ENCODE measurements at regions not wholly inside any gene's neighbourhood (a gene's known extent, or its start where the extent isn't known, plus 50 kb on each side); places are given as distances from the start of the nearest gene placed in this dataset.

DNA sequence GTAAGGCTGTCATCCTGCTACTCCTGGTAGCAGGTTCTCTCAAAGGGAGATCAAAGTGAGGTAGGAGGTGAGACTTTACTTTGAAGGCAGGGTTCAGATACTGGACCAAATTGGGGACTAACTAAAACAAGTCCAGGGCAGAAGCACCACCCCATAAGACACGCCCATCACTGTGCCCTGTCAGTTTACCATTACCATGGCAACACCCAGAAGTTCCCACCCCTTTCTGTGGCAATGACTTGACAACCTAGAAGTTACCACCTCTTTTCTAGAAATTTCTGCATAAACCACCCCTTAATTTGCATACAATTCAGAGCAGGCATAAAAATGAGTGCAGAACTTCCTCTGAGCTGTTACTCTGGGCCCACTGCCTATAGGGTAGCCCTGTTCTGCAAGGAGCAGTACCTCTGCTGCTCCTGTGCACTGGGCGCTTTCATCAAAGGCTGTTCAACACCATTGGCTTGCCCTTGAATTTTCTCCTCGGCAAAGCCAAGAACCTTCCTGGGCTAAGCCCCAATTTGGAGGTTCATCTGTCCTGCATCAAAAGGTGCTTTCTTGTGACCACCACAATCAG is 64.8 kb upstream of the MAX start:
- peaks cover 4 to 11% (median 11%) of the 10 kb centered on the region in 3 donors for H3K4me1 Mint-ChIP-seq
- peaks cover 12 to 20% of the 10 kb centered on the region in 2 donors for H3K27me3 Mint-ChIP-seq
- H3K36me3 Mint-ChIP-seq, result no peaks in the 10 kb centered on the region
- H3K27ac Mint-ChIP-seq, result peak overlapping the region in 2 of 8 donors; percentile 56 to 66
- DNase-seq, result no peak
- H3K27me3 ChIP-seq (ENCODE audit: insufficient read depth, low read length, poor library complexity, severe bottlenecking), result peaks cover 4% of the 10 kb centered on the region
- H3K4me1 ChIP-seq (ENCODE audit: insufficient read depth, low read length), result peaks cover 7% of the 10 kb centered on the region
- no peaks in the 10 kb centered on the region for H3K9me3 Mint-ChIP-seq
- H3K36me3 ChIP-seq (ENCODE audit: insufficient read depth, low read length), result no peaks in the 10 kb centered on the region
- no peaks in the 10 kb centered on the region for H3K9me3 ChIP-seq (ENCODE audit: low read length)
- ChIA-PET POLR2A (no interaction called here), CTCF (no interaction called here)
- no peak overlapping the region for H3K4me3 Mint-ChIP-seq
- no peak overlapping the region for H3K27ac ChIP-seq (ENCODE audit: low read depth, low read length)
- no peak overlapping the region for H3K4me3 ChIP-seq (ENCODE audit: low read length)

DNA sequence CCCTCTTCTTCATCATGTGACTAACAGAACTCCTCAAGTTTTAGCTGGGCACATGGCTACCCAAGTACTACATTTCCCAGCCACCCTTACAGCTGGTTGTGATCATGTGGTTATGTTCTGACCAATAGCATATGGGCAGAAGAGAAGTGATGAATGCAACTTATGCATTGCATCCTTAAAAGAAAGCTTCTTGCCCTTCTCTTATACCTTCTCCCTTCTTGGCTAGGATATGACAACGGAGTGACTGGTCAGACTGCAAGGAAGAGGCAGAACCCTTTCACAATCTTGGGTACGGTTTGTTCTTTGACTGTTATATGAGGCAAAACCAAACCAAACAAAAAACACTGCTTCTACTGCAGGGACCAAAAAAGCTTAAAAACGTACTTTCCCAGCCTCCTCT is 66.5 kb upstream of the MAX start:
- CTCF ChIA-PET, result interaction anchor here (1.5 to 2.1 kb wide), 3 partner anchors 10 to 902 kb away, joined by 3 to 7 read pairs (median 5); partner anchors contain the start of gene FUT8
- Mint-ChIP-seq H3K4me3 (no peak overlapping the region), H3K27ac (no peak overlapping the region)

DNA sequence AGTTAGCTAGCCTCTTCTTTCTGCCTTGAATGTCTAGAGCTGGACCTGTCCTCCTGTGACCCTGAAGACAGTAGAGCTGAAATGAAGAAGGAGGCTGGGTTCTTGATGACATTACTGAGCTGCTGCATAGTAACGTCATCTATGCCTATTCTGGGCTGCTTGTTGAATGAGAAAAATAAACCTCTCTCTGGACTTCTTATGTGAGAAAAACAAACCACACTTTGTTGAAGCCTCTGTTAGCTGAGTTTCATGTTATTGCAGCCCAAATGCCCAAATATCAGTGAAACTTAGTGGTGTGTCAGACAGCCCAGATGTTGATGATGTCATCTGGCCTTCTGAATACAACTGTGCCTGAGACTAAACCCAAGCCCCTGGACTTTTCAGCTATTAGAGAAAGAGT is 67.0 kb upstream of the MAX start:
- Mint-ChIP-seq H3K4me3 (no peak overlapping the region), H3K4me1 (peaks cover 4 to 11% (median 11%) of the 10 kb centered on the region in 3 donors), H3K36me3 (no peaks in the 10 kb centered on the region), H3K9me3 (no peaks in the 10 kb centered on the region), H3K27me3 (peaks cover 12 to 24% of the 10 kb centered on the region in 2 donors), H3K27ac (no peak overlapping the region)
- Histone ChIP-seq H3K4me3 (ENCODE audit: low read length) (no peak overlapping the region), H3K36me3 (ENCODE audit: insufficient read depth, low read length) (no peaks in the 10 kb centered on the region), H3K27me3 (ENCODE audit: insufficient read depth, low read length, poor library complexity, severe bottlenecking) (peaks cover 4% of the 10 kb centered on the region), H3K9me3 (ENCODE audit: low read length) (no peaks in the 10 kb centered on the region), H3K4me1 (ENCODE audit: insufficient read depth, low read length) (peaks cover 7% of the 10 kb centered on the region), H3K27ac (ENCODE audit: low read depth, low read length) (no peak overlapping the region)
- DNase-seq, result no peak
- POLR2A ChIA-PET, result no interaction called here
- CTCF ChIA-PET, result interaction anchor here (0.7 to 2.1 kb wide), 3 partner anchors 239 to 901 kb away, joined by 3 to 7 read pairs (median 5); partner anchors contain the start of gene FUT8

More for the DNA sequence above, 66.5 kb upstream of the MAX start:
- H3K4me1 Mint-ChIP-seq, result peaks cover 4 to 11% (median 11%) of the 10 kb centered on the region in 3 donors
- Histone ChIP-seq H3K9me3 (ENCODE audit: low read length) (no peaks in the 10 kb centered on the region), H3K27ac (ENCODE audit: low read depth, low read length) (no peak overlapping the region), H3K4me1 (ENCODE audit: insufficient read depth, low read length) (peaks cover 7% of the 10 kb centered on the region), H3K36me3 (ENCODE audit: insufficient read depth, low read length) (no peaks in the 10 kb centered on the region), H3K4me3 (ENCODE audit: low read length) (no peak overlapping the region), H3K27me3 (ENCODE audit: insufficient read depth, low read length, poor library complexity, severe bottlenecking) (peaks cover 4% of the 10 kb centered on the region)
- H3K36me3 Mint-ChIP-seq, result no peaks in the 10 kb centered on the region
- POLR2A ChIA-PET, result interaction anchor here (0.6 kb wide), 1 partner anchor 37 kb away, joined by 4 read pairs; no protein-coding TSS in a partner anchor
- H3K9me3 Mint-ChIP-seq, result no peaks in the 10 kb centered on the region
- peaks cover 12 to 24% of the 10 kb centered on the region in 2 donors for H3K27me3 Mint-ChIP-seq
- no peak for DNase-seq

DNA sequence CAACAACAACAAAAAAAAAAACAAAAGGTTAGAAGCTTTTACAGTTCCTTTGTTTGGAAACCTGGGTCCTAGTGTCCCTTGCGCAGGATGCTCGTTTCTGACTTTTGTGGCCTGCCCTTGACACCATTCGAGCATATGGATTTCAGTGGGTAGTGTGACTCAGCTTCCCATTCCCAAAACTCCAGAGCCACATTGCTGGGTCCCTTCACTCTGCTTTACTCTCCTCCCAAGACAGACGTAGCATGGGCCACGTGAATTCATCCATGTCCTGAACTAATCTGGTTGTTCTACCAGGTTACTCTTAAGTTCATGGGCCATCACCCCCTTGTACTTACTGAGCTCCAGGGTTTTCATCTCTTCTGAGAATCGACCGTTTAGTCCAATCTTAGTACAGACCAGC is 68.0 kb upstream of the MAX start:
- Mint-ChIP-seq H3K36me3 (no peaks in the 10 kb centered on the region), H3K4me3 (peak overlapping the region in 6 of 7 donors; percentile 3 to 77 (median 64)), H3K4me1 (peaks cover 4 to 11% (median 11%) of the 10 kb centered on the region in 3 donors), H3K27ac (no peak overlapping the region), H3K27me3 (peaks cover 12 to 24% of the 10 kb centered on the region in 2 donors), H3K9me3 (no peaks in the 10 kb centered on the region)
- Histone ChIP-seq H3K4me1 (ENCODE audit: insufficient read depth, low read length) (peaks cover 7% of the 10 kb centered on the region), H3K36me3 (ENCODE audit: insufficient read depth, low read length) (no peaks in the 10 kb centered on the region), H3K4me3 (ENCODE audit: low read length) (peak overlapping the region; percentile 20), H3K9me3 (ENCODE audit: low read length) (no peaks in the 10 kb centered on the region), H3K27ac (ENCODE audit: low read depth, low read length) (no peak overlapping the region), H3K27me3 (ENCODE audit: insufficient read depth, low read length, poor library complexity, severe bottlenecking) (peaks cover 4% of the 10 kb centered on the region)
- no peak for DNase-seq
- CTCF ChIA-PET, result interaction anchor here (1.7 kb wide), 1 partner anchor 11 kb away, joined by 5 read pairs; no protein-coding TSS in a partner anchor
- POLR2A ChIA-PET, result no interaction called here

DNA sequence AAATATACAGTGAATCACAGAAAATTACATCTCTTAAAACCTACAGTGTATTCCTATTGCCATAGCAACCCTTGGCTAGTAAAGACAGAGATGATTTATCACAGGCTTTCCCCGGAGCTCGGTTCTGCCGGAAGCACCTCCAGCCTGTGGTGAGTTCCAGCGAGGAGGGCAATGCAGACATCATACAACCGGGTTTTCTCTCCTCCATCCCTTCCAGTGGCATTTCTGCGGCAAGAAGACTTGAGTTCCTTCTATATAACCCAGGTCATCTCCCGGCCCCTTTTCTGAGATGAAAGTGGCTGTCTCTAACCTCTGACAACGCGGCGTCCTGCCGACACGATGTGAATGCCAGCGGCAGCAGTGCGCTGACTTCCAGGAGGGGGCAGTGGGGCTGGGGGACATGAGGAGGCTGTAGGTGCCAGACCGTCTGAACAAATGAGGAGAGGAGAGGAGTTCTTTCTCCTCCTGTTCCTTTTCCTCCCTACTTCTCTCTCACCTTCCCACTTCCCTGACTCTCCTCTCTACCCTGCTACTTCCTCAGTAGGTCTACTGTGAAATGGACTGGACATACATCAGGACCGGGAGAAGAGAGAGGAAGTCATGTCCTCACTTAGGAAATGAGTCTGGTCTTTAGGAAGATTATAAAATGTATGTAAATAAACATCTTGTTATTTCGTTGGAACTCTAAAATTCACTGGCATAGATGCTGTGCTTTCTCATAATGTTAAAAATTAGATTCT is 68.6 kb upstream of the MAX start:
- Mint-ChIP-seq H3K4me3 (peak overlapping the region in 6 of 7 donors; percentile 55 to 82 (median 68)), H3K4me1 (peaks cover 4 to 11% (median 11%) of the 10 kb centered on the region in 3 donors), H3K9me3 (no peaks in the 10 kb centered on the region), H3K27ac (no peak overlapping the region), H3K27me3 (peaks cover 12 to 24% of the 10 kb centered on the region in 2 donors), H3K36me3 (no peaks in the 10 kb centered on the region)
- peaks cover 4% of the 10 kb centered on the region for H3K27me3 ChIP-seq (ENCODE audit: insufficient read depth, low read length, poor library complexity, severe bottlenecking)
- peak overlapping the region; percentile 20 for H3K4me3 ChIP-seq (ENCODE audit: low read length)
- H3K9me3 ChIP-seq (ENCODE audit: low read length), result no peaks in the 10 kb centered on the region
- peak in 4 of 5 donors; percentile 6 to 50 (median 15) for DNase-seq
- H3K27ac ChIP-seq (ENCODE audit: low read depth, low read length), result no peak overlapping the region
- CTCF ChIA-PET, result interaction anchor here (1.7 kb wide), 1 partner anchor 11 kb away, joined by 5 read pairs; no protein-coding TSS in a partner anchor
- peaks cover 7% of the 10 kb centered on the region for H3K4me1 ChIP-seq (ENCODE audit: insufficient read depth, low read length)
- no peaks in the 10 kb centered on the region for H3K36me3 ChIP-seq (ENCODE audit: insufficient read depth, low read length)
- POLR2A ChIA-PET, result no interaction called here

DNA sequence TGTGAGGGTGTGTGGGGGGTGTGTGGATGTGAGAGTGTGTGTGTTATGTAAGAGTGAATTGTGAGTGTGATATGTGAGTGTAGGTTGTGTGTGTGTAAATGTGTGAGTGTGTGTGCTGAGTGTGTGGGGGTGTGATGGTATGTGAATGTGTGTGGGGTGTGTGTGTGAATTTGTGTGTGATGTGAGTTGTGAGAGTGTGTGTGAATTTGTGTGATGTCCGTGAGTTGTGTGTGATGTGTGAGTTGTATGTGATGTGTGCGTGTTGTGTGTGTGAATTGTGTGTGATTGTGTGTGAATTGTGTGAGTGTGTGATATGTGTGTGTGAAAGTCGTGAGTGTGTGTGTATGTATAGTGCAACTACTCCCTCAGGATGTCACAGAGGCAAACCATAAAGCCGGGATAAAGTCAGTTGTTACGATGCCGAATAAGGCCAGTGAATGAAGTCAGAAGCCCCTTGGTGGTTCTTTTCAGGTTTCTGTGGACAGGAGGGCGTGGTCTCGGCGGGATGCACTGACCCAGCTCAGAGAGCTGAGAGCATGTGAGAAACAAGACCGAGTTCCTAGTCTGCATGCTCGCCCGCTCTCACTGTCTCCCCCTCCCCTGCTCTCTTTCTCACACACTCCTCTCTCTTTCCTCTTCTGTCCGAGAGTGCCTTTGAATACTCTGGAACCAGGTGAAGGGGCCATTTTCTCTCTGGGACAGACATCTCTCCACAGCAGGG is 71.8 kb upstream of the MAX start:
- Mint-ChIP-seq H3K27ac (peak overlapping the region in 1 of 8 donors; percentile 78), H3K9me3 (no peaks in the 10 kb centered on the region), H3K36me3 (no peaks in the 10 kb centered on the region), H3K27me3 (peaks cover 12 to 23% of the 10 kb centered on the region in 2 donors), H3K4me1 (peaks cover 4 to 11% (median 11%) of the 10 kb centered on the region in 3 donors), H3K4me3 (no peak overlapping the region)
- Histone ChIP-seq H3K4me1 (ENCODE audit: insufficient read depth, low read length) (peaks cover 7% of the 10 kb centered on the region), H3K27me3 (ENCODE audit: insufficient read depth, low read length, poor library complexity, severe bottlenecking) (peaks cover 4% of the 10 kb centered on the region), H3K27ac (ENCODE audit: low read depth, low read length) (no peak overlapping the region), H3K36me3 (ENCODE audit: insufficient read depth, low read length) (no peaks in the 10 kb centered on the region), H3K4me3 (ENCODE audit: low read length) (no peak overlapping the region), H3K9me3 (ENCODE audit: low read length) (no peaks in the 10 kb centered on the region)
- no peak for DNase-seq
- CTCF ChIA-PET, result interaction anchor here (1.3 kb wide), 1 partner anchor 10 kb away, joined by 5 read pairs; no protein-coding TSS in a partner anchor
- POLR2A ChIA-PET, result no interaction called here

DNA sequence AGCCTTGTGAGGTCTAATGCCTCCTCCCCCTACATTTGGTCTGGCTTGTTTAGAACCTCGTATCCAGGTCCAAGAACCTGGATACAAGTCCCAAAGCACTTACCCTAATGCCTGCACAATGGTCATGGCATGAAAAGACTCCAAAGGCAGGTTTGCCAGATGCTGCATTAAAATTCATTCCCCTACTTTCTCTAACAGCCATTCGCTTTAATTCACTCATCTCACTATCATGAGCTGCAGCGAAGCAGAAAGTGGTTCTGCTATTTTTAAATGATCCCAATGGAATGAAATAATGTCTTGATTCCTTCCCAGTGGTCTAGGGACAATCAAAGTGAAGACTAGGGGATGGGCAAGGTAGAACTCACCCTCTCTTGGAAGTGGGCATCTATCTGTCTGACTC is 72.5 kb upstream of the MAX start:
- peaks cover 7% of the 10 kb centered on the region for H3K4me1 ChIP-seq (ENCODE audit: insufficient read depth, low read length)
- POLR2A ChIA-PET, result no interaction called here

More for the DNA sequence above, 72.5 kb upstream of the MAX start:
- Mint-ChIP-seq H3K4me3 (no peak overlapping the region), H3K27ac (no peak overlapping the region), H3K36me3 (no peaks in the 10 kb centered on the region), H3K9me3 (no peaks in the 10 kb centered on the region), H3K27me3 (peaks cover 10 to 19% of the 10 kb centered on the region in 2 donors), H3K4me1 (peaks cover 5 to 14% (median 13%) of the 10 kb centered on the region in 3 donors)
- no peak for DNase-seq
- H3K4me3 ChIP-seq (ENCODE audit: low read length), result no peak overlapping the region
- H3K27ac ChIP-seq (ENCODE audit: low read depth, low read length), result no peak overlapping the region
- H3K27me3 ChIP-seq (ENCODE audit: insufficient read depth, low read length, poor library complexity, severe bottlenecking), result peaks cover 4% of the 10 kb centered on the region
- H3K36me3 ChIP-seq (ENCODE audit: insufficient read depth, low read length), result no peaks in the 10 kb centered on the region
- CTCF ChIA-PET, result interaction anchor here (1.3 kb wide), 1 partner anchor 10 kb away, joined by 5 read pairs; no protein-coding TSS in a partner anchor
- H3K9me3 ChIP-seq (ENCODE audit: low read length), result no peaks in the 10 kb centered on the region
